Embryonic facial prominence (tissue), 1 donor: ENCODE measurements at regions not wholly inside any gene's neighbourhood (a gene's known extent, or its start where the extent isn't known, plus 50 kb on each side); places are given as distances from the start of the nearest gene placed in this dataset.
"Not testable (repeated sequence)": the region's sequence is repeated elsewhere in the genome, so short reads cannot be mapped to it uniquely, and the experiment has no call there.

Experiments used
- DNase-seq: peaks from one replicate; pipeline ENCODE4 v3.0.0-alpha.2; 2016; ENCODE audit errors: extremely low spot score

DNA sequence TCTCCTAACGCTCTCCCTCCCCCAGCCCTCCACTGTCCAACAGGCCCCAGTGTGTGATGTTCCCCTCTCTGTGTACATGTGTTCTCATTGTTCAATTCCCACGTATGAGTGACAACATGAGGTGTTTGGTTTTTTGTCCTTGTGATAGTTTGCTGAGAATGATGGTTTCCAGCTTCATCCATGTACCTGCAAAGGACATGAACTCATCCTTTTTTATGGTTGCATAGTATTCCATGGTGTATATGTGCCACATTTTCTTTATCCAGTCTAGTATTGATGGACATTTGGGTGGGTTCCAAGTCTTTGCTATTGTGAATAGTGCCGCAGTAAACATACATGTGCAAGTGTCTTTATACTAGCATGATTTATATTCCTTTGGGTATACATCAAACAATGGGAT lies 347.4 kb downstream of the MAGEE1 start:
- not testable (repeated sequence) for DNase-seq

DNA sequence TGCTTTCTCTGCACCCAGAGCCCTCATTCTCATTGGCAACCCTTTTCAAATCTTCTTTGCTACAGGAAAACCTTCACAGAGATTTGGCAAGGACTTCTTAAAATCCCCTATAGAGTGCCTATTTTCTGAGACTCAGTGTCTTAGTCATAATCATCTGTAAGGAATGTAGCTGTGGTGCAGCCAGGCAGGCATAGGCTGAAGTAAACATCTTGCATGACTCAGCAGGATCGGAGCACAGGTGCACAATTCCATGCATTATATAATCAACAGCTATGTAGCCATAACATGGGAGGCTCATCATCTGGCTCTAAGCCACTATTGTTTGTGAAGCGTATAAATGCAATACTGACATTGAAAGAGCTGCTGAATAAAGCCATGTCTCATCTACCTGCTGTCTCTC lies 368.8 kb downstream of the MAGEE1 start:
- DNase-seq, result no peak

- no peak for DNase-seq
These were observed 375.2 kb downstream of the MAGEE1 start for GRCh38 chrX:76802708-76803107.

GRCh38 chrX:76815754-76816153 lies 388.2 kb downstream of the MAGEE1 start:
- DNase-seq, result no peak

DNA sequence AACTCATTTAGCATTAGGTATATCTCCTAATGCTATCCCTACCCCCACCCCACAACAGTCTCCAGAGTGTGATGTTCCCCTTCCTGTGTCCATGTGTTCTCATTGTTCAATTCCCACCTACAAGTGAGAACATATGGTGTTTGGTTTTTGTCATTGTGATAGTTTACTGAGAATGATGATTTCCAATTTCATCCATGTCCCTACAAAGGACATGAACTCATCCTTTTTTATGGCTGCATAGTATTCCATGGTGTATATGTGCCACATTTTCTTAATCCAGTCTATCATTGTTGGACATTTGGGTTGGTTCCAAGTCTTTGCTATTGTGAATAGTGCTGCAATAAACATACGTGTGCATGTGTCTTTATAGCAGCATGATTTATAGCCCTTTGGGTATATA lies 389.8 kb downstream of the MAGEE1 start:
- not testable (repeated sequence) for DNase-seq

DNA sequence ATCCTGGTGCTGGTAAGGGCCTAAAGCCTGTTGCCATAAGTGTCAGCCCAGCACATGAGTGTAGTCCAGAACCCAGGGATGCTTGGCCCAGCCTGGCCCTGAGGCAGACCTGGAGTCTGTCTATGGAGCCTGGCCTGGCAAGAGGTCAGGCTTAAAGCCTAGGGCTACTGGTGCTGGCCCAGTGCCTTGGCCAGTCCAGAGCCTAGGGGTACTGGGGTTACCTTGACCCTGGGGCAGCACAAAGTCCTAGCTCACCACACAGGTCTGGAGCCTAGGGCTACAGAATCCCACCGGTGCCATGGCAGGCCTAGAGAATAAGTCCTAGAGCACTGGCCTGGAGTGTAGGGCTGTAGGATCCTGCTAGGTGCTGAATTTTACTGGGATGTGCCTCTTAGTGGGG lies 393.8 kb downstream of the MAGEE1 start:
- DNase-seq, result no peak

- DNase-seq, result no peak
These were observed 400.2 kb downstream of the MAGEE1 start for GRCh38 chrX:76827672-76828071.

- DNase-seq, result not testable (repeated sequence)
These were observed 413.4 kb downstream of the MAGEE1 start for GRCh38 chrX:76840902-76841301.

DNA sequence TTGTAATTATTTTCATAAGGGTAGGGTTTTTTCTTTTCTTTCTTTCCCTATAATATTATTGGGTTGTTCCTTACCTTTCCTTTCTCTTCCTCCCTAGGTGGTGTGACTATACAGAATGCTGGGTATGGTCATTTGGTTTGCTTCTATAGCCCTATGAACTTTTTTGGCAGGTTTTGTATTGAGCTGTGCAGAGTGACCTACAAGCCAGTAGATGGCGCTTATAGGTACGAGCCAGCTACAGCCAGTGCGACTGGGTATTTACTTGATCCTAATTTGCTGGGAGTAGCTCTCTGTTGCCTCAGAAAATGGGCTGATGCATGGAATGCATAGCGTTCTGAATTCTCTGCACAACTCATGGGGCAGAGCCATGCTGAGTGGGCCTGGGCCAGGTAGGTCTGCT lies 423.3 kb downstream of the MAGEE1 start:
- DNase-seq, result no peak

DNA sequence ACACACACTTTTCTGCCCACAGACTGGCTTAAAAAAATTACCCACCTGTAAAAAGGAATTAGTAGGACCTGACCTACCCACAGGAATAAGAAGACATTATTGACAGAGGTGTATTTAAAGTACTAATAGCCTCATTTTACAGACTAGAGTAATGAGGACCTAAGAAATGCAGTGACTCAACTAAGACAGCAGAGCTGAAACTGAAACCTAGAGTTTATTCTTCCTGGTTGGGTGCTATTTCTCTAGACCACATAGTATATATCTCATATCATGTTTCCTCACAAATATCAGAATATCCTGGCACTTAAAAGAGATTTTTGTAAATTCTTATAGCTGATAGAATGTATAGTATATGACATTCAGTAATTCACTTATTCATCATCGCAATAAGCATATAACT lies 435.0 kb downstream of the MAGEE1 start:
- DNase-seq, result no peak

DNA sequence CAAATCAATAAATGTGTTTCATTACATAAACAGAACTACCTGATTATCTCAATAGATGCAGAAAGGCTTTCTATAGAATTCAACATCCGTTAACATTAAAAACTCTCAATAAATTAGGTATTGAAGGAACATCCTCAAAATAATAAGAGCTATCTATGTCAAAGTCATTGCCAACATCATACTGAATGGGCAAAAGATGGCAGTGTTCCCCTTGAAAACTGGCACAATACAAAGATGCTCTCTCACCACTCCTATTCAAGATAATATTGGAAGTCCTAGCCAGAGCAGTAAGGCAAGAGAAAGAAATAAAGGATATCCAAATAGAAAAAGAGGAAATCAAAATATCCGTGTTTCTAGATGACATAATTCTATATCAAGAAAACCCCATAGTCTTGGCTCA lies 466.4 kb downstream of the MAGEE1 start:
- DNase-seq, result no peak

DNA sequence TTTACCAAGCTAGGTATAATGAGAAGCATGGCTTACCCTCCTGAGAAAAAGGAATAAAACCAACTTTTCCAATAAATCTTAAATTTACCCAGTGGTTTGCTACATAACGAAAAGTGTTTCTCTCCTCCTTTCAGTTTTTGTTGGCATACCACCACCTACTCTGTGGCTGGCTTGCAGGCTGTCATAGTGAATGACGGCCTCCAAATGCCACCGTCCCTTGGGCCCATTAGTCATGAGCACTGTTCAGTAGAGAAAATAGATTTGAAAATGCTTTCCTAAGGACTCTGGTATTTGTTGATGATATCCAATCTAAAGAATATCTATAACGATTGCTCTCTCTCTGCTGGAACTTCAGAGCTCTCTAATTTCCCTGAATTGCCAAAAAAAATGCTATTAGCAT lies 488.3 kb downstream of the MAGEE1 start:
- DNase-seq, result no peak

DNA sequence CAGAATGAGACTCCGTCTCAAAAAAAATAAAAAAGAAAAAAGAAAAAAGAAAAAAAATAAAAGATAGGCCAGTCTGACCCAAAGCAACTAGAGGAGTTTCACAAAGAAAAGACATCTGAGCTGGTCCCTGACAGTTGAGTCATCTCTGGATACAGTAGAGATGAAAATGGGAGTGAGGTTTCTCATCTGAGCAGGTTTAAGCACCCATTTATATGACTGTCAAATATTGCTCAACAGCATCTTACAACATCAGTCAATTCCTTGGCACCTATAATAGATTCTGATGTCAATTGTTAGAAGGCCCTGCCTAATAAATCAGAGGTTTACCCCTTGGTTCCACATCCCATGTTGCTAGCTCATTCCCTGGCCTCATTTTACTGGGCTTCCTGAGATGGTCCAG lies 490.5 kb downstream of the MAGEE1 start:
- DNase-seq, result no peak

DNA sequence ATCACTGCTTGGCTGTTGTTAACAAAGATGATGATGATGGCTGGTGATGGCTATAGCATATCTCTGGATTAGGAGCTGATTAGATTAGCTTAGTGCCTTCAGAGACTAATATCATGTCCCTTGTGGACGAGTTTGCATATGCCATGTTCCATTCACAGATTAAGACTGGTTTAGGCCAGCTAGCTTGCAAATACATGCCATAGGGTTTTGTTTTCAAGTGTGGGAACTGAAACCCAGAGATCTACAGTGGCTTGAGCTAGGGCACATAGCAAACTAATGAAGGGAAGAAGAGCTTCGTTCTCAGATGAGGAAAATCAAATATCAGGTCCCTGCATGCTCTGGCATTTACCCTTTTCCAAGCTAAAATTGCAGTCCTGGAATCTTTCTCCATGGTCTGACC lies 492.3 kb downstream of the MAGEE1 start:
- DNase-seq, result no peak

GRCh38 chrX:76920607-76921006 lies 493.1 kb downstream of the MAGEE1 start:
- no peak for DNase-seq

DNA sequence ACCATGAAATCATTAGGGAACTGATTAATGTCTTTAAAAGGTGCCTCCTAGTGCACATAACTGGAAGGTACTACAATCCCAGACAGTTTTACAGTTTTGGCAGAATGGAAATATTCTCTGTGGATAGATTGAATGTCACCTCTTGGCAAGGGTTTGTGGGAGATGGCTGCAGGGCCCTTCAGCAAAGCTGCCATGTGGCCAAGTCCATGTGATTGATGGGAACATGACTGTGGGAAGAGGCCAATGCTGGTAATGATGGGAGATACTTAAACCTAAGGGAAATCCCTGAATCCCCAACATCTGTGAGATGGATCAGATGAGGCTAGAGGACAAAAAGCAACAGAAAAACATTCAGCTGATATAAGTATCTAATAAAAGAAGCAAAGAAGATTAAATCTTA lies 493.7 kb downstream of the MAGEE1 start:
- DNase-seq, result no peak

DNA sequence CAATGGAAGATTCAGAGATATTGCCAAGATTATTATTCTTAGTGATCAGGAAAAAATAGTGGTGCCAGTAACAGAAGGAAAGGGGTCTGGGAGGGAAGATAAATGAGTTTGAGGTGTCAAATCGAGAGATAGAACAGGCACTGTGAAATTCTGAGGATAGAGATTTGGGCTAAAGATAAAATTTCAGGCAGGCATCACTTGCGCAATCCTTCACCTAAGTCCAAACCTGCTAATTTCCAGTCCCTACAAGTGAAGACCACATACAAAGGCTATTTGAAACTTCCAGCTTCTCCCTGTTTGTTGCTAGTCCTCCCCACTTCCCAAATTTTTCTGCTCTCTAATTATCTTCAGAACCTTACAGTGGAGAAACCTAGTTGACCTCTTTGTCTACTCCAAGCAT lies 494.6 kb downstream of the MAGEE1 start:
- DNase-seq, result no peak

DNA sequence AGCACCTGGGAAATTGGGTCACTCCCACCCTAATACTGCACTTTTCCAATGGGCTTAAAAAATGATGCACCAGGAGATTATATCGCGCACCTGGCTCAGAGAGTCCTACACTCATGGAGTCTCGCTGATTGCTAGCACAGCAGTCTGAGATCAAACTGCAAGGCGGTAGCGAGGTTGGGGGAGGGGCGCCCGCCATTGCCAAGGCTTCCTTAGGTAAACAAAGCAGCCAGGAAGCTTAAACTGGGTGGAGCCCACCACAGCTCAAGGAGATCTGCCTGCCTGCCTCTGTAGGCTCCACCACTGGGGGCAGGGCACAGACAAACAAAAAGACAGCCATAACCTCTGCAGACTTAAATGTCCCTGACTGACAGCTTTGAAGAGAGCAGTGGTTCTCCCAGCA lies 497.1 kb downstream of the MAGEE1 start:
- DNase-seq, result not testable (repeated sequence)

DNA sequence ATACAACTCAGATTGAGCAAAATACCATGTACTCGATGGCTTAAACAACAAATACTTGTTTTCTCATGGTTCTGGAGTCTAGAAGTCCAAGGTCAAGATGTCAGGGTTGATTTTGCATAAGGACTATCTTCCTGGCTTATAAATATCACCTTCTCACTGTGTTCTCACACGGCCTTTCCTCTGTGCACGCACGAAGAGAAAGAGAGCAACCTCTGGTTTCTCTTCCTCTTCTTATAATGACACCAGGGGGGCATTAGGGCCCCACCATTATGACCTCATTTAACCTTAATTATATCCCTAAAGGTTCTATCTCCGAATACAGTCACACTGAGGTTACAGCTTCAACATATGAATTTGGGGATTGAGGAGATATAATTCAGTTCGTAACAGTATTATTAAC lies 504.0 kb downstream of the MAGEE1 start:
- no peak for DNase-seq

DNA sequence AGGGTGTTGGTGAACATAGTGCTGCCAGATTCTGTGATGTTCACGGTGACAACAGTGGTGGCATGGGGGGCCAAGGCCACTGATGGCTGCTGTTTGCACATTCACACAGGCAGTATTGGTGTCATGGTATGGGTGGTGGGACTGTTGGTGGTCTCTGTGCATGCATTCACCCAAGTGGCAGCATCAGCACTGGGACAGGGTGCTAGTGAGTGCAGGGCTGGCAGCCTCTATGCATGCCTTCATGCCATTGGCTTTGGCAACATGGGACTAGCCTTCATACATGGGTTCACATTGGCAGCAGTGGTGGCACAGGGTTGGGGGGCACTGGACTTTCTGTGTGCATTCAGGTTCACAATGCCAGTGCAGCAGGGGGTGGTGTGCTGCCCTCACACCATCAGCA lies 489.7 kb upstream of the FGF16 start:
- DNase-seq, result no peak

DNA sequence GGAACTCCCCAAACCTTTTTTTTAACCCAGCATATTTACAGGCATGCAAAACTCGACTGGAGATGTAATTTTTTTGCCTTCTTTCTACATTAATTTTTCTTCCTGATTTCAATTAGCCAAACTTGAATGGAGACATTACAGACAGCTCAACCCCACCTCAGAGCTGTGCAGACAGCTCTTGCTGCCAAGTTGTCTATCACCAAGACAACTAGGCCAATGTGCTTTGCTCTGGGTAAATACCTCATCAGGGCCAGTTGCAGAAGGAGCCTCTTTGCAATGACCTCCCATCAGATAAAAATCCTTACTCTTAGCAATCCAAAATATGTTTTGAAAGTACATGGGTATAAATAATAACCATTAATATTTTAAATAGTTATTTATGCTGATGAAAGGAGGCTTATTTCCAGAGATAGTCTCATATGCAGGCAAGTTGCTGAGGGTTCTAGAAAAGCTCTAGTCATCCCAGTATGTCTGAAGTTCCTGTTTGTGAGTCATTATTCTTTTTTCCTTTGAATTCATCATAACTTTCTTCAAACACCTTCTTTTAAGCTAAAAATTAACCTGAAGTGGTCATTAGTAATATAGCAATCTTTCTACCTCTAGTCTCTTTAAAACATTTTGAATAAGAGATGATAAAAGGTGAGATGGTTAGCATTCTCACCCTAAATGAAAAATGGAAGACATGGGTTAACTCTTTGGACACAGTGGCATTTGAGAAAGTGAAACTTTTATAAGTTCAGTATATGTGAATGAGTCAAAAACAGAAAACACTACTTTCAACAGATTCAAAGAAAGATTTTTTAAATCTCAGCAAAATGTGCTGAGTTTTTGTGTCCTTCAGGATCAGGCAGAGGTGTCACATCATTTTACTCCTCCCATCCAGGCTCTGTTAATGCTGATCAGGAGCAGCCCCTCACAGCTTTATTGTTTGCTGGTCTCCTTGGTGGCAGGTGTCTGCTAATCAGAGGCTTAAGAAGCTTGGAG lies 475.5 kb upstream of the FGF16 start:
- DNase-seq, result no peak

- no peak for DNase-seq
These were observed 469.7 kb upstream of the FGF16 start for GRCh38 chrX:76977452-76977851.

DNA sequence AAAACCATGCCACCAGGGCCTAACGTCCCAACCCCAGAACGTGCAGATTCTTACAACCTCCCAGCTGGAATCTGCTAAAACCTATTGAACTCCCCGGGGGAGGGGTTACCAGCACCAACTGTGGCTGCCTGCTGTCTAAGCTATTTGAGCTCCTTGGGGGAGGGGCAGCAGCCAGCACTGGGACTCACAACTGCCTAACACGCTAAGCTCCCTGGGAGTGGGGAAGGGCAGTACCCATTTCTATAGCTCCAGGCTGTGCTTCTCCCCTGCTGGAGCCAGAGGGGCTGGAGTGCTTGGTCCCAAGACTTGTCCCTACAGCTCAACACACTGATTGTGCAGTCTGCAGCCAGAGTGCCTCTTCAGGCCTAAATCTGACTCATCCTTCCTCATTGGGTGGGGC lies 459.8 kb upstream of the FGF16 start:
- DNase-seq, result no peak

DNA sequence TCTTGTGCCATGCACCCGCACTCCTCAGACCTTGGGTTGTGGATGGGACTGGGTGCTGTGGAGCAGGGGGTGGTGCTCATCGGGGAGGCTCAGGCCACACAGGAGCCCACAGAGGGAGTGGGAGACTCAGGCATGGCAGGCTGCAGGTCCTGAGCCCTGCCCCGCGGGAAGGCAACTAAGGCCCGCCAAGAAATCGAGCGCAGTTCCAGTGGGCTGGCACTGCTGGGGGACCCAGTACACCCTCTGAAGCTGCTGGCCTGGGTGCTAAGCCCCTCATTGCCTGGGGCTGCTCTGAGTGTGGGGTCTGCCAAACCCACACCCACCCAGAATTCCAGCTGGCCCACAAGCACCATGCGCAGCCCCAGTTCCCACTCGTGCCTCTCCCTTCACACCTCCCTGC lies 450.5 kb upstream of the FGF16 start:
- DNase-seq, result no peak
